ENCODE measurements at regions not wholly inside any gene's neighbourhood (a gene's known extent, or its start where the extent isn't known, plus 50 kb on each side); places are given as distances from the start of the nearest gene placed in this dataset.

GRCh38 chr20:39641423-39641822 is 679.3 kb downstream of the DHX35 start:
- Histone ChIP-seq H3K9ac (replicated peaks; ENCODE audit: extremely low read depth, insufficient read depth, low read length) (no peak overlapping the region), H3K79me2 (ENCODE audit: control insufficient read depth, insufficient read depth, low read length) (no peaks in the 10 kb centered on the region), H3K27me3 (ENCODE audit: control insufficient read depth in 2 of 2, insufficient read depth in 2 of 2, low read length in 2 of 2) (peaks cover 0 to 2% of the 10 kb centered on the region in 2 experiments), H3K4me1 (ENCODE audit: control insufficient read depth, extremely low read depth, insufficient read depth, low read length) (no peaks in the 10 kb centered on the region), H3K9me1 (replicated peaks; ENCODE audit: control insufficient read depth, extremely low read depth, insufficient read depth, low read length) (no peaks in the 10 kb centered on the region), H3K27ac (ENCODE audit: insufficient read depth, low read depth, low read length) (no peak overlapping the region), H3K36me3 (ENCODE audit: control insufficient read depth in 2 of 2, extremely low read depth in 1 of 2, insufficient read depth in 2 of 2, low read length in 2 of 2) (no peaks in the 10 kb centered on the region), H4K20me1 (replicated peaks; ENCODE audit: control insufficient read depth, extremely low read depth, insufficient read depth, low read length) (no peaks in the 10 kb centered on the region), H3K4me3 (replicated peaks in 1 of 3; ENCODE audit: insufficient read depth in 1 of 3, low read depth in 1 of 3, low read length in 3 of 3) (no peak overlapping the region), H2AFZ (ENCODE audit: low read depth, low read length) (no peak overlapping the region), H3K4me2 (ENCODE audit: insufficient read depth, low read length) (no peak overlapping the region), H3K9me3 (replicated peaks; ENCODE audit: control insufficient read depth, insufficient read depth, low read length) (no peaks in the 10 kb centered on the region)
- CTCF ChIA-PET: no interaction called here
- TF ChIP-seq EZH2 (IDR thresholded peaks at IDR 0.05; ENCODE audit: borderline replicate concordance, low read depth, low read length, severe bottlenecking) (no peak), JUN (IDR thresholded peaks at IDR 0.05; ENCODE audit: borderline replicate concordance, insufficient read depth, insufficient read length, low read depth) (no peak), FOS (IDR thresholded peaks at IDR 0.05; ENCODE audit: borderline replicate concordance, insufficient read depth, low read length) (no peak), POLR2AphosphoS5 (IDR thresholded peaks at IDR 0.05; ENCODE audit: insufficient read depth, low read depth, low read length) (no peak), GATA2 (IDR thresholded peaks at IDR 0.05; ENCODE audit: insufficient read depth, insufficient read length, low read depth, low read length) (no peak), MYC (IDR thresholded peaks at IDR 0.05; ENCODE audit: low read depth, low read length) (no peak), POLR2A (IDR thresholded peaks at IDR 0.05; ENCODE audit: low read depth, low read length) (no peak)
- TF ChIP-seq, protein P1, sequence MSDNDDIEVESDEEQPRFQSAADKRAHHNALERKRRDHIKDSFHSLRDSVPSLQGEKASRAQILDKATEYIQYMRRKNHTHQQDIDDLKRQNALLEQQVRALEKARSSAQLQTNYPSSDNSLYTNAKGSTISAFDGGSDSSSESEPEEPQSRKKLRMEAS (IDR thresholded peaks at IDR 0.05; ENCODE audit: insufficient read depth, insufficient read length): no peak
- TF ChIP-seq, protein P2, sequence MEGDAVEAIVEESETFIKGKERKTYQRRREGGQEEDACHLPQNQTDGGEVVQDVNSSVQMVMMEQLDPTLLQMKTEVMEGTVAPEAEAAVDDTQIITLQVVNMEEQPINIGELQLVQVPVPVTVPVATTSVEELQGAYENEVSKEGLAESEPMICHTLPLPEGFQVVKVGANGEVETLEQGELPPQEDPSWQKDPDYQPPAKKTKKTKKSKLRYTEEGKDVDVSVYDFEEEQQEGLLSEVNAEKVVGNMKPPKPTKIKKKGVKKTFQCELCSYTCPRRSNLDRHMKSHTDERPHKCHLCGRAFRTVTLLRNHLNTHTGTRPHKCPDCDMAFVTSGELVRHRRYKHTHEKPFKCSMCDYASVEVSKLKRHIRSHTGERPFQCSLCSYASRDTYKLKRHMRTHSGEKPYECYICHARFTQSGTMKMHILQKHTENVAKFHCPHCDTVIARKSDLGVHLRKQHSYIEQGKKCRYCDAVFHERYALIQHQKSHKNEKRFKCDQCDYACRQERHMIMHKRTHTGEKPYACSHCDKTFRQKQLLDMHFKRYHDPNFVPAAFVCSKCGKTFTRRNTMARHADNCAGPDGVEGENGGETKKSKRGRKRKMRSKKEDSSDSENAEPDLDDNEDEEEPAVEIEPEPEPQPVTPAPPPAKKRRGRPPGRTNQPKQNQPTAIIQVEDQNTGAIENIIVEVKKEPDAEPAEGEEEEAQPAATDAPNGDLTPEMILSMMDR (IDR thresholded peaks at IDR 0.05; ENCODE audit: extremely low read depth in 1 of 2, insufficient read depth in 1 of 2, low read depth in 1 of 2, low read length in 2 of 2): no peak
- intact Hi-C loops (cut with micrococcal nuclease): no loop called here
- dilution Hi-C loops (cut with MboI; ENCODE audit: extremely low pct_ligation_motif_present, low sequenced_read_pairs): no loop called here
- FAIRE-seq: no peak
- POLR2A ChIA-PET: no interaction called here
- BruUV-seq (replicated peaks): no TSS peak
- DNase-seq (ENCODE audit: low read depth, low spot score): no peak
